ENCODE measurements at regions not wholly inside any gene's neighbourhood (a gene's known extent, or its start where the extent isn't known, plus 50 kb on each side); places are given as distances from the start of the nearest gene placed in this dataset.
"Not testable (repeated sequence)": the region's sequence is repeated elsewhere in the genome, so short reads cannot be mapped to it uniquely, and the experiment has no call there.

DNA sequence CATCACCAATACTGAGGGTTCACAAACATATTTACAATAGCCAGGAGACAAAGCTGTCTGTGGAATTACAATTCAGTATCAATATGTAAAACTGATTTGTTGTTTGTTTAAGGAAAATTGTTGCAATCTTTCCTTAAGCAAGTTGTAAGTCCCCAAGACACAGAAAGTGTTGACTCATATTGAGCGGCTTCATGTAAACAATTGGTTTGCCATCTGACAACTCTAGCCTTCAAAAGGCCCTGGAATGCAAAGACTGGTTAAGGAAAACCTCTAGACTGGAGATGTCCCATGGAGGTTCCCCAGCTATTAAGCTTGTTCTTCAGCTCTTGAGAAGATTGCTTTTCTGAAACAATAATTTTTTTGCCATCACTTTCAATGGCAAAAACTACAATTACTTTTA is 283.7 kb upstream of the PROK2 start:
- no peak overlapping the region for H3K4me3 ChIP-seq
- WGBS, 2 donors (ENCODE audit: low coverage in 1 of 2), result 94 to 100% methylated on average over 1 of the region's 1 CpG

GRCh38 chr3:72067721-72068120 is 282.8 kb upstream of the PROK2 start:
- Histone ChIP-seq H3K4me3 (no peak overlapping the region), H3K4me1 (no peaks in the 10 kb centered on the region), H3K9me3 (peaks cover 0 to 11% (median 0%) of the 10 kb centered on the region in 3 donors), H3K27ac (no peak overlapping the region), H3K36me3 (no peaks in the 10 kb centered on the region), H3K27me3 (no peaks in the 10 kb centered on the region)
- no peak for ATAC-seq
- 14 to 38% methylated on average over 1 of the region's 1 CpG for WGBS, 2 donors (ENCODE audit: low coverage in 1 of 2)
- TF ChIP-seq POLR2AphosphoS5 (IDR thresholded peaks at IDR 0.05) (no peak), POLR2A (IDR thresholded peaks at IDR 0.05) (no peak), EP300 (IDR thresholded peaks at IDR 0.05) (no peak)
- TF ChIP-seq, protein P1, sequence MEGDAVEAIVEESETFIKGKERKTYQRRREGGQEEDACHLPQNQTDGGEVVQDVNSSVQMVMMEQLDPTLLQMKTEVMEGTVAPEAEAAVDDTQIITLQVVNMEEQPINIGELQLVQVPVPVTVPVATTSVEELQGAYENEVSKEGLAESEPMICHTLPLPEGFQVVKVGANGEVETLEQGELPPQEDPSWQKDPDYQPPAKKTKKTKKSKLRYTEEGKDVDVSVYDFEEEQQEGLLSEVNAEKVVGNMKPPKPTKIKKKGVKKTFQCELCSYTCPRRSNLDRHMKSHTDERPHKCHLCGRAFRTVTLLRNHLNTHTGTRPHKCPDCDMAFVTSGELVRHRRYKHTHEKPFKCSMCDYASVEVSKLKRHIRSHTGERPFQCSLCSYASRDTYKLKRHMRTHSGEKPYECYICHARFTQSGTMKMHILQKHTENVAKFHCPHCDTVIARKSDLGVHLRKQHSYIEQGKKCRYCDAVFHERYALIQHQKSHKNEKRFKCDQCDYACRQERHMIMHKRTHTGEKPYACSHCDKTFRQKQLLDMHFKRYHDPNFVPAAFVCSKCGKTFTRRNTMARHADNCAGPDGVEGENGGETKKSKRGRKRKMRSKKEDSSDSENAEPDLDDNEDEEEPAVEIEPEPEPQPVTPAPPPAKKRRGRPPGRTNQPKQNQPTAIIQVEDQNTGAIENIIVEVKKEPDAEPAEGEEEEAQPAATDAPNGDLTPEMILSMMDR (IDR thresholded peaks at IDR 0.05), result no peak

More for the DNA sequence above, 283.7 kb upstream of the PROK2 start:
- ATAC-seq, result no peak
- H3K9me3 ChIP-seq, result peaks cover 0 to 5% (median 0%) of the 10 kb centered on the region in 3 donors
- no peaks in the 10 kb centered on the region for H3K27me3 ChIP-seq
- no peaks in the 10 kb centered on the region for H3K36me3 ChIP-seq
- no peak for TF ChIP-seq POLR2A (IDR thresholded peaks at IDR 0.05)
- no peaks in the 10 kb centered on the region for H3K4me1 ChIP-seq
- no peak overlapping the region for H3K27ac ChIP-seq

- peaks cover 0 to 11% (median 0%) of the 10 kb centered on the region in 3 donors for H3K9me3 ChIP-seq
- ATAC-seq, result no peak
- TF ChIP-seq EP300 (IDR thresholded peaks at IDR 0.05), result no peak
- no peak for TF ChIP-seq POLR2A (IDR thresholded peaks at IDR 0.05)
- no peak for TF ChIP-seq POLR2AphosphoS5 (IDR thresholded peaks at IDR 0.05)
- TF ChIP-seq, protein P1 (IDR thresholded peaks at IDR 0.05), result no peak
- no peak overlapping the region for H3K4me3 ChIP-seq
- H3K4me1 ChIP-seq, result no peaks in the 10 kb centered on the region
- H3K27me3 ChIP-seq, result no peaks in the 10 kb centered on the region
- no peaks in the 10 kb centered on the region for H3K36me3 ChIP-seq
- 61 to 71% methylated on average over 4 to 5 of the region's 5 CpGs for WGBS, 2 donors (ENCODE audit: low coverage in 1 of 2)
- H3K27ac ChIP-seq, result no peak overlapping the region
These were observed 281.1 kb upstream of the PROK2 start for GRCh38 chr3:72065872-72066641.

- no peak for ATAC-seq
- Histone ChIP-seq H3K4me1 (no peaks in the 10 kb centered on the region), H3K27ac (no peak overlapping the region), H3K27me3 (no peaks in the 10 kb centered on the region), H3K36me3 (no peaks in the 10 kb centered on the region), H3K4me3 (no peak overlapping the region), H3K9me3 (peaks cover 0 to 11% (median 0%) of the 10 kb centered on the region in 3 donors)
- WGBS, 2 donors (ENCODE audit: low coverage in 1 of 2), result 86 to 89% methylated on average over 1 of the region's 1 CpG
- TF ChIP-seq EP300 (IDR thresholded peaks at IDR 0.05) (no peak), POLR2A (IDR thresholded peaks at IDR 0.05) (no peak), POLR2AphosphoS5 (IDR thresholded peaks at IDR 0.05) (no peak)
- TF ChIP-seq, protein P1 (IDR thresholded peaks at IDR 0.05), result no peak
These were observed 280.3 kb upstream of the PROK2 start for GRCh38 chr3:72065236-72065635.

DNA sequence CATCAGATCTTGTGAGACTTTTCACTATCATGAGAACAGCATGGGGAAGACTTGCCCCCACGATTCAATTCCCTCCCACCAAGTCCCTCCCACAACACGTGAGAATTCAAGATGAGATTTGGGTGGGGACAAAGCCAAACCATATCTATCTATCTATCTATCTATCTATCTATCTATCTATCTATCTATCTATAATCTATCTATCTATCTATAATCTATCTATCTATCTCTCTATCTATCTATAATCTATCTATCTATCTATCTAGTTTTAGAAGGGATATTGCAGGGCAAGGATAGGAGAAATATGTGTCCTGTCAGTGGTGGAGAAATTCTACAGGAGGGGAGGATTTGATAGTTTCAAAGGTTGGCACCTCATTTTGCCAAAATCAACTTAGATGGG is 279.8 kb upstream of the PROK2 start:
- H3K4me1 ChIP-seq, H3K36me3 ChIP-seq, H3K4me3 ChIP-seq, ATAC-seq, H3K27me3 ChIP-seq, H3K27ac ChIP-seq: not testable (repeated sequence)
- WGBS, 2 donors (ENCODE audit: low coverage in 1 of 2), result 46% methylated on average over 2 of the region's 2 CpGs
- peaks cover 0 to 11% (median 0%) of the 10 kb centered on the region in 3 donors for H3K9me3 ChIP-seq

DNA sequence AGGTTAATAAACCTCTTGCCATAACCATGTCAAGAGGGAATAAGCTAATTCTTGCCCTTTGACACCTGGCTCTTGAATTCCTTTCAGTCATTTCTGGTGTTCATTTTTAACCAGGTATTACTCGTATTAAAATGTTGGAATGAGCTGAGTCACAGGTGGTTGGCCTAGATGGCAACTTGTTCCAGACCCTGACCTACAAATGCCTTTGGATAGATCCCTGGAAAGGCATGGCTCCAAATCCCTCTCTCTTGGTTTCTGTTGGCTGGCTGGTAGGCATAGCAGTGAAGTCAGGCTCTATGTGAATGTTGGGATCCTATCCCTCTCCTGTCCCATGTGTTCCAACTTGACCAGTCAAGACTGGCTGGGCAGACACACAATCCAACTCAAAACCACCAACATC is 277.1 kb upstream of the PROK2 start:
- H3K4me3 ChIP-seq, result no peak overlapping the region
- ATAC-seq, result no peak
- TF ChIP-seq, protein P1 (IDR thresholded peaks at IDR 0.05), result no peak
- TF ChIP-seq POLR2AphosphoS5 (IDR thresholded peaks at IDR 0.05) (no peak), EP300 (IDR thresholded peaks at IDR 0.05) (no peak), POLR2A (IDR thresholded peaks at IDR 0.05) (no peak)
- H3K36me3 ChIP-seq, result no peaks in the 10 kb centered on the region
- H3K27ac ChIP-seq, result no peak overlapping the region
- no peaks in the 10 kb centered on the region for H3K27me3 ChIP-seq
- peaks cover 0 to 17% (median 0%) of the 10 kb centered on the region in 3 donors for H3K4me1 ChIP-seq
- peaks cover 0 to 11% (median 0%) of the 10 kb centered on the region in 3 donors for H3K9me3 ChIP-seq
- 89% methylated on average over 1 of the region's 1 CpG; no CpG with 5 or more reads in 1 of the 2 donors for WGBS, 2 donors (ENCODE audit: low coverage in 1 of 2)

Measured in gastroesophageal sphincter (tissue), 4 donors.